Esophagus muscularis mucosa (tissue), 3 donors: ENCODE measurements at regions not wholly inside any gene's neighbourhood (a gene's known extent, or its start where the extent isn't known, plus 50 kb on each side); places are given as distances from the start of the nearest gene placed in this dataset.

Experiments
- CTCF ChIP-seq, 3 experiments: fragments of 200-600 bp in 2 of 3; fragments of 450-650 bp in 1 of 3; sonication (generic) in 2 of 3; IDR thresholded peaks; one replicate each; pipeline ENCODE4 v1.5.1; 2017 to 2019; ENCODE audit warnings: antibody characterized with exemption in 3 of 3, mild to moderate bottlenecking in 2 of 3, moderate library complexity in 1 of 3
- POLR2A ChIP-seq: fragments of 450-650 bp; IDR thresholded peaks from one replicate; pipeline ENCODE4 v1.6.1; 2017; ENCODE audit warnings: antibody characterized with exemption, moderate library complexity, mild to moderate bottlenecking, low read depth
- POLR2AphosphoS5 ChIP-seq, 2 donors: sonication (generic); formaldehyde crosslinking; IDR thresholded peaks; one replicate each; pipeline ENCODE4 v1.6.1; 2017; ENCODE audit warnings: antibody characterized with exemption in 2 of 2

- no peak for TF ChIP-seq POLR2AphosphoS5 (IDR thresholded peaks at IDR 0.05)
- no peak for TF ChIP-seq POLR2A
- no peak for TF ChIP-seq CTCF (IDR thresholded peaks at IDR 0.05)
These were observed 509.3 kb downstream of the NR2F1-AS1 start for GRCh38 chr5:93071710-93072109.
